GM19035 (cell line): ENCODE measurements at regions not wholly inside any gene's neighbourhood (a gene's known extent, or its start where the extent isn't known, plus 50 kb on each side); places are given as distances from the start of the nearest gene placed in this dataset.

Experiments
- ATAC-seq: cut with Tn5 transposase; IDR thresholded peaks from one replicate; pipeline ENCODE4 v1.9.1; 2021; ENCODE audit not compliant: unreplicated experiment

DNA sequence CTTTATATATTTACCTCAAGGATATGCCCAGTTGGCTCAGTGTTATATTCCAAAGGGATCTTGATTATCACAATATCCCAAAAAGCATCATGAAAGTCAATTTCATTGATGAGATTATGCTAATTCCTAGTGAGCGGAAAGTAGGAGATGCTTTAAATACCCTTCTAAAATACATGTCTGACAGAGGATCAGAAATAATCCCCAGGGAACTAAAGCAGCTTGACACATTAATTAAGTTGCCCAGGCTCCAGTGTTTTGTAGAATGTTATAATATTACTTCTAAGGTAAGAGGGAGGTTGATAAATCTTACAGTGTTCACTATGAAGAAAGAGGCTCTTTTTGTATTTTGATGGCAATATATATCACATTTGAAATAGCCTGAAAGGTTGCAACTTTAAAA is 767.5 kb upstream of the ROBO1 start:
- no peak for ATAC-seq

DNA sequence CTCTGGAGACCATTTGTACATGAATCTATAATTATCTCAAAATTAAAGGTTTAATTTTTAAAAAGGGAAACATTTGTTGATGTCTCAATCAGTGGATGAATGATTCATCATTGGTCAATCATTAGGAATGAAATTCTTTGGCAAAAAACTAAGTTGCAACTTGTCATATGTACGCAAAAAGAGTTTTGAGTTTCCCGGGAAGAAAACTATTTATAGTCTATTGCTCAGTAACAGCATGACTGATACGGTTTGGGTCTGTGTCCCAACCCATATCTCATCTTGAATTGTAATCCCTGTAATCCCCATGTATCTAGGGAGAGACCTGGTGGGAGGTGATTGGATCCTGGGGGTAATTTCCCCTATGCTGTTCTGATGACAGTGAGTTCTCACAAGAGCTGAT is 765.8 kb upstream of the ROBO1 start:
- no peak for ATAC-seq

DNA sequence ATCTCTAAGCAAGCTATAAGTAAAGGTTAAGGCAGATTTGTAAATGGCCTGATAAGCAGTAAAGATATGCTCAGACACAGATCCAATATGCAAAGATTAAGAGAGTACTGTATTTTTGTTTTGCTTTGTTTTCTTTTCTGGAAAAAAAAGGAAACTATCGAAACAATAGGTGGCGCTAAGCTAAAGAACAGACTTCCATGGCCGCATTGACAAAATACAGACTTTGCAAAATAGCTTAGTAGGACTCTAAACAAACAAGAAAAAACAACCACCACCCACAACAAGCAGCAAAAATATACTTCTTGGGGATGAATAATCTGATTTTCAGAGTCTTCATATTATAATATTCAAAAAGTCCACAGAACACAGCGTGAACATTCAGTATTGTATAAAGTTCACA is 758.4 kb upstream of the ROBO1 start:
- no peak for ATAC-seq

DNA sequence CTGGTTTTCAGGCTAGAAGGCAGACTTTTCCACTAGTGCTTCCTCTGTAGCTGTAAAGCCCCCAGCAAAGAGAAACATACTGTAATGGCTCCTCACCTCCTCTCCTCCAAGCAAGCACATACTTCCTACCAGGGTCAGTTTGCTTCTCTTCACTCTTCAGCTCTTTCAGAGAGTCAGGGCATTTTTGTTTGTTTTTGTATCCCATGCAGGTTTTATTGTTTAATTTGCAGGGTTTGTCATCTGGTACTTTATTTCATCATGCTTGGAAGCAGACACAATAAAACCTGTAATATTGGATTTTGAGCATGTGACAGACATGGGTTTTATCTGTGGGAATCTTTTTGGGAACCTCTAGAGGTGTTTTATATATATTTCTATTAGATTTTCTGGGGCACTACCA is 753.3 kb upstream of the ROBO1 start:
- ATAC-seq: no peak

DNA sequence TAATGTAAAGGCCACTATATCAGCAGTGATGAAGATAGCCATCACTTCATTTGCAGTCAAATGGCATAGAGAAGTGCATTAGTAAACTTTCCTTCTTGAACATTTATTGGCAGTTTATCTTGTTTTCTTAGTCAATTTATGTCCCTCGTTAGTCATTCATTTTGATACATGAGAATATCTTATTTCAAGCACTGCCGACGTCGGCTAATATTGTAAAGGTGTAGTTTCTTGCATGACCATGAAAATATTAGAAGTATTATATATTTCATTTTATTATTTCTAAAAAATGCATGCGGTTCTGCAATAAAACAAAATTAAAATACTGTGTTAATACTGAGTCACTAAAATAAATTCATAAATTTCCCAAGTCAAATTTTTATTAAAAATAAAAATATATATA is 751.6 kb upstream of the ROBO1 start:
- ATAC-seq: no peak

DNA sequence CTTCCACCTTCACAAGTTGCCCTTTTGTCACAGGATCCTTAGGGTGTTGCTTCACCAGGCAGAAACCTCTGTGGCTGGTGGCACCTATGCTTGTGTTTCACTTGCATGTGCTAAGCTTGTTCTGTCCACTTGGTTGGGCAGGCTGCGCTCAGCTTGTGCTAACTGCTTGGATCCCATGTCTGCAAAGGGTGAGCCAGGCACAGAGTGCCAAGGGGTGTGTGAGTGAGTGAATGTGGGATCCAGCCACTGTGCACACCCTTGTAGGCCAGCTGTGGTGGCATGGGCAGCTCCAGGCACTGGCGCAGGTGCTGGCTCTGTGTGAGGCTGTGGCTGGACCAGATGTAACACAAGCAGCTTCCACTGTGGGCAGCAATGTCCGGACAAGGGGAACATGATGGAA is 728.7 kb upstream of the ROBO1 start:
- no peak for ATAC-seq

DNA sequence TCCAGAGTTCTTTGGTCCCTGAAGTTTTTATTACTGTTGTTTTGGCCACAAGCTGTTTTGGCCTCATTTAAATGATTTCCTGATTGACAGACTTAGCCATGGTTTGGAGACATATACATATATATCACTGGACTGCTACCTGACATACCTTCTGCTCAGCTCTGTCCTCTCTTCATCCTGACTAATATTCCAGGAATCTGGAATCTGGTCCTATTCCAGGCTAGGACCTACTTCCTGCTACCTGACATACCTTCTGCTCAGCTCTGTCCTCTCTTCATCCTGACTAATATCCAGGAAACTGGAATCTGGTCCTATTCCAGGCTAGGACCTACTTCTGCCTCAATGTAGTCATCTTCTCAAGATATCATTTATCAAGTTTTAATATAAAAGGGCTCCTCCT is 724.4 kb upstream of the ROBO1 start:
- ATAC-seq: no peak

DNA sequence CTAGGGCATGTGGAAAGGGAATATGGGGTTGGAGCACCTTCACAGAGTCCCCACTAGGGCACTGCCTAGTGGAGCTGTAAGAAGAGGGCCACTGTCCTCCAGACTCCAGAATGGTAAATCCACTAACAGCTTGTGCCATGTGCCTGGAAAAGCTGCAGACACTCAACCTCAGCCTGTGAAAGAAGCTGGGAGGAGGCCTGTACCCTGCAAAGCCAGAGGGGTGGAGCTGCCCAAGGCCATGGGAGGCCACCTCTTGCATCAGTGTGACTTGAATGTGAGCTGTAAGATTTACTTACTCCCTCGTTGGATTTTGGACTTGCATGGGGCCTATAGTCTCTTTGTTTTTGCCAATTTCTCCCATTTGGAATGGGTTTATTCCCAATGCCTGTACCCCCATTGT is 705.2 kb upstream of the ROBO1 start:
- no peak for ATAC-seq

DNA sequence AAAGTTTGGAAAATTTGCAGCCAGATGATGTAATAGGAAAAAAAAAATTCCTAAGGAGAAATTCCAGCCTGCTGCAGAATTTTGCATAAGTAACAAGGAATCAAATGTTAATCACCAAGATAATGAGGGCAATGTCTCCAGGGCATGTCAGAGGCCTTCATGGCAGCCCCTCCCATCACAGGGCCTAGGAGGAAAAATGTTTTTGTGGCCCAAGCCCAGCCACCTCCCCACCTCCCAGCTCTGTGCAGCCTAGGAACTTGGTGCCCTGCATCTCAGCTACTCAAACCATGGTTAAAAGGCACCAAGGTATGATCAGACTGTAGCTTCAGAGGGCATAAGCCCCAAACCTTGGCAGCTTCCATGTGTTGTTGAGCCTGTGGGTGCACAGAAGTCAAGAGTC is 704.7 kb upstream of the ROBO1 start:
- ATAC-seq: no peak

DNA sequence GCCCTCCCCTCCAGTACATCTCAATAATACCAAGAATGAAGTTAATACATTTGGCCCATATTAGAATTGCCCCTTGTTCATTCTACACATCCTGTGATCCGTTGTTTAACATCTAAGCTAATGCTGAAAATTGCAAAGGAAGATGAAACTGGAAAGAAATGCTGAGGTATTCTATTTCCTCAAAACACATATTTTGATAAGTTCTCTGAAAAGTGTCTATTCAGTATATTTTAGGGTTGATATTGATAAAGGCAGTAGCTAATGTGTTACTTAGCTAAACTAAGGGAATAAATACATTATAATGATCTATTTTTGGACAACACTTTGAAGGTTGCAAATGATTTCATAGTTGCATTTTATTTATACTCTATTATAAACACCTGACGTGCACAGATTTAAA is 702.6 kb upstream of the ROBO1 start:
- no peak for ATAC-seq

DNA sequence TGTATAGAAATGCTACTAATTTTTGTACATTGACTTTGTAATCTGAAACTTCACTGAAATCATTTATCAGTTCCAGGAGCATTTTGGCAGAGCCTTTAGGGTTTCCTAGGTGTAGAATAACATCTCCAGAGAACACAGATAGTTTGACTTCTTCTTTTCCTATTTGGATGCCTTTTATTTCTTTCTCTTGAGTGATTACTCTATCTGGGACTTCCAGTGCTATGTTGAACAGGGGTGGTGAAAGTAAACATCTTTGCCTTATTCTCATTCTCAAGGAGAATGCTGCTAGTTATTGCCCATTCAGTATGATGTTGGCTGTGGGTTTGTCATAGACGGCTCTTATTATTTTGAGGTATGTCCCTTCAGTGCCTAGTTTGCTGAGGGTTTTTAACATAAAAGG is 697.9 kb upstream of the ROBO1 start:
- no peak for ATAC-seq

DNA sequence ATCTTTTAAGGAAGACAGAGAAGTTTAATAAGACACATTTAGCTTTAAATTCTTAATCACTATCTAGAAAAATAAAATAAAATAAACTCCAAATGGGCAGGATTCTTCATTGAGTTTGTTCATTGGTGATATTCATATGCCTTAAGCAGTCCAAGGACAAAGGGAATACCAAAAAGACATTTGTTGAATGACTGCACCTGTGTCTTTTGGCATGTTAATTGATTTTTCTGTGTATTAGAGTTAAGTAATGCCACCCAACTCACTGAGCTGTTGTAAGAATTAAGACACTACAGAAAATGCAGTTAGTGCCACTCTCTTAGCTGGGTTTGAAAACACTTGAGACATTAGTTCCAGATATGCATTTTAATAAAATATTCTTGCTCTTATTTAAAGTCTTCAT is 683.6 kb upstream of the ROBO1 start:
- no peak for ATAC-seq

DNA sequence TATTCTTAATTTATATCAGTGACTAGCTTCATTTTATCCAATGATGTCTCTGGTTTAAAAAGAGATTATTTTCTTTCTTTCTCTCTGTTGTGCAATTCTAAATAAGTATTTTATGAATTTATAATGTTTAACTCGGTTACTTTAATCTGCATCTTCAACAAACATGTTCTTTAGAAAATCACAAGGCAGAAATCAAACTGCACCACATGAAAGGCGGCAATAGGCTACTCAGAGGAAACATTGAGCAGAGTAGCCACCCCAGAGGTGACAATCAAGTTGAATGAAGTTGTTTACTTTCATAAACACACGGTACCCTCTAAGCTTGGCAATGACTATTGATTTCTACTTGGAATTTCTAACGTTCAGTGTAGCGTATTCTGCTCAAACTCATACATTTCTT is 677.8 kb upstream of the ROBO1 start:
- ATAC-seq: no peak

DNA sequence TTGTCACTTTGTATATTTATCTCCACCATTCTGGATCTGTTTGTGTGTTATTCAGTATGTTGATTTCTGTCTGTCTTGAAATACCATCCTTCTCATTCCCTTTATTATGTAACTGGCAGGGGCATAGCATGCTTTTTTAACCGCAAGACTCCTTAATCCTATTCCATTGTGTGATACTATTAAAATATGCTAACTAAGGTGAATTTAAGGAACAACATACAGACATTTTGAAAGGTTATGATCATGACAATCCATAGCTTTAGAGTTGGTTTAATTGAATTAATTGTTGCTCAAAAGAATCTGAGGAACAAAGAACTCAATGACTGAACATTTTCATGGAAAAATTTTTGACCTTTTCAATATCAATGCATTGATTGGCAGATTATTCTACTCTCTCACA is 677.3 kb upstream of the ROBO1 start:
- ATAC-seq: no peak

DNA sequence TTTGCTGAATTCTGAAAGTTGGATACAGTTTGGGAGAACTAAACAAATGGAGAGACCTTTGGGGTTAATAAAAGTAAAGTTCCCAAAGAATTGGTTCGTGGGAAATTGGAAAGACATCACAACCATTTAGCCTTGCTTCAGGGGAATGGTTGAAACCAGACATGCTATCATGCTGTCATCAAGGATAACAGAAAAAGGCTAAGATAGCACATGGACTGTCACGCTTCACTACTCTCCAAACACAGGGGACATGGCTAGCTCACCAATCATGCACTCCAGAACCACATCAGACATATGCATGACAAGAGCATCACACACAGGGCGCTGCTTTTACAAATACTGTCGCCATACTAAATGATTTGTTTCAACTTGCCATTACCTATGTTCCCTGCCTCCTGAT is 671.7 kb upstream of the ROBO1 start:
- ATAC-seq: no peak

DNA sequence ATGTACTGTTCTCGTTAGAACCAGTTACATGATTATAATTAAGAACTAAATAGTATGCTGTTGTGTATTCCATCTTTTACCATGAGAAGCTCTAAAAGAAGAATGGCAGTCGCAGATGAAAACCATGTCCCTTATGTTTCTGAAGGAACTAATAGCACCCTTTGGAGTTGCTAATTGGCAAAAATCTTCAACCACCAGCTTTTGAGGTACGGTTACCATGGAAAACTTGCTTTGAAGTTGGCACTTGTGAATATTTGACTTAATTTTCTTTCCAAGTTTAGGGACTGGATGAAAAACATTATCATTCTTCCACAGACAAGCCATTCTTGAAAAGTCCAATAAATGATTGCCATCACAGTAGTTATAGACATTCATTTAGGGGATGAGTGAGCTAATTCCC is 666.6 kb upstream of the ROBO1 start:
- no peak for ATAC-seq

DNA sequence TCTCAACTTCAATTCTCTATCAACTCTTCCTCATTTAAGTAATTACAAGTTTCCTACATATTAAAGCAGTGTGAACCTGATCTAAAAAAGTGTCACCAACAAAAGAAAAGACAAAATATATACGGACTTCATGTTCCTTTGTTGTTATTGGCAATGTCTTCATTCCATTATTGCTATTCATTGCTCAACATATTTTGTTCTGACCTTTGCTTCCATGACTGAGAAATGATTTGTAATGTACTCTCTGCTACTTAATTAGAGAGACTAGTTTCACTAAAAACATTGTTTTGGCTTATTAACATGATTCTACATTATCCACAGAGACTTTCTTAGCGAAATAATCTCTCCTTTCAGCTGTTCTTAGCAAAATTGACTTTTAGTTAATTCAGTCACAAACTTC is 657.2 kb upstream of the ROBO1 start:
- ATAC-seq: no peak

DNA sequence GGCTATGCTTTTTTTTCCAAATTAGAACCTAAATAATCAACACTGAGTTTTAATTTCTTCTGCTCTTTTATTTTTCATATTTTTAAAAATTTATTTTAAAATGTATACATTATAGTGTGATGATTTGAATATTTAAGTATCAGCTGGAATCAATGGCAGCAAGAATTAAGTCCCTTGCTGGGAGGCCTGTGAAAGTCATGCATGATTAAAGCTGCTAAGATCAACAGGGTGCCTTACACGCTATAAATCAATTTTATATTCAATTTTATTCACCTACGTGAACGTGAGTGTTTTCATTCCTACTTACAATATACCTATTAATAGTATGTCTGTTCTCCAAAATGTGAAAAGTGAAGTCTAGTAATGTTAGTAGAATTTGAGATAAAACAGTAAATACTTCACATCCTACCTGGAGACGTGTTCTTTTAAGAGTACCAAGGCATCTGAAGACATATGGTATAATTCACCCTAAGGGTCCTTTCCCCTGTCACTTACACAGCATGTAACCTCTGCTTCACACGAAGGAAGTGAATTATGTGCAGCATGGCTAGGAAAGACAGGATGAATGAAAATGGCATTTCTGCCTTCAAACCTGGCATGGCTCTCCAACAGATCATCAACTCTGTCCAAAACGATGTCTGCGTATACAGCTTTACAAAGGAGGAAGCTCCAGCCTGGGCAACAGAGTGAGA is 640.4 kb upstream of the ROBO1 start:
- ATAC-seq: no peak

DNA sequence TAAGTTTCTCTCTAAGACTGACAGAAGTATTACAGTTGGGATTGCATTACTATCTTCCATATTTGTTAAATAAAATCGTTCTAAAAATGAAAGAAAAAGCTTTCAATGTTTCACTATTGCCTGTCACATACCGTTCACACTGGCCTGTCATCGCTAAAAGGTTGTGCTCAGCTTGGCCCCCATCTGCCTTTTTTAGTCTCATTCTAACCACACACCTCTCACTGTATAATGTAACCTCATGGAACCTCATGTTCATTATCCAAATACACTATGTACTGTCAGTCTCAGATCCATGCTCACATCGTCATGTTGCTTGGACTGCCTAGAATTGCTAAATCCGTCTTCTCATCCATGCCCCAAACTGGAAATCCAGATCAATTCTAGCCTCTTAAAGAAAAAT is 637.8 kb upstream of the ROBO1 start:
- no peak for ATAC-seq

DNA sequence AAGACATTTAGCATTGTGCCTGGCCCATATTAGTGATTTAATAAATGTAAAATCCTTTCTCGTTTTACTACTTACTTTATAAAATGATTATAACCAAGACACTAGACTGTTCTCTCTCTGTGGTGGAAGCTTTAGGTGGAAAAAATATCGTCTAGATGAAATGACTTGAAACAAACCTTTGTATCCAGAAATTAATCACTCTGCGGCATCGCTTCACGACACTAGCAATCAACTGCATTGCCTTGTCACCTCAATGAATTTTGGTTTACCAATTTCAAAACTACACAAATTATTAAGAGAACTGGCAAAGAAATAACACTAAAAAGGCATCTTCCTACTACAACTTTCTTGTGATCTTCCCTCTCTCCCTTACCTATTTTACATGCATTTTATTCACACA is 627.2 kb upstream of the ROBO1 start:
- ATAC-seq: no peak

DNA sequence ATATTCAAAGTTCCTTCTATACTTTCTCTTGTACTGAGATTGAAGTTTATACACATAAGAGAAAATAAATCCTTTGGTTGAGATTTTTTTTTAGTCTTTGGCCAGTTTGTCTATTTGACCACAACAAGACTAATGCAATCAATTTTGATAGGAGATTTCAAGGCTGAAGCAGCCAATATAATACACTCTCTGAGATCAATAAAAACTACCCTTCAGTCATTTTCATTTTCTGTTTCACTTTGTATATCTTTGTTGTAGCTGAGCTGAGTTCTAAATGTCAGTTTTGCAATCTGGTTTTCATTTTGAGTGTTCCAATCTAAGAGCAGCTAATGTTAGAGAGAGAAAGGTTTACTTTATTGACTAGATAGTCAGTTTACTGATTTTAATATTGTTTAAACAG is 623.8 kb upstream of the ROBO1 start:
- ATAC-seq: no peak

DNA sequence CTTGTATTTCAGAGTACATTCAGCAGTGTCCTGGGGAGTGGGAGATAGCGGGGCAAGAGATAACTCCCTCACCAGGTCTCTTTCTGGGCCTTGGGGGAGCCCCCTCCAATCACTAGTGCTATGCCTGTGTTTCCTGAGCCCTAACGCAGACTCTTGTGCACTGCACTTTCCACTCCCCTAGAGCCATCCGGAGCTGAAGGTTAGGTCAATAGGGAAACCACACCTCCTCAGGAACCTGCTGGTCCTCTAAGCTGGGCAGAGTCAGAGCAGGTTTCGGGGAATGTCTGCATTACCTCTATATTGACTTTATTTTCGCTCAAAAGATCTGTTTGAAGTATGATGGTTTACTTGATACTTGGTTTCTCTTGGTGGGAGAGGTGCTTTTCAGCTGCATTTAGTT is 617.0 kb upstream of the ROBO1 start:
- ATAC-seq: no peak

DNA sequence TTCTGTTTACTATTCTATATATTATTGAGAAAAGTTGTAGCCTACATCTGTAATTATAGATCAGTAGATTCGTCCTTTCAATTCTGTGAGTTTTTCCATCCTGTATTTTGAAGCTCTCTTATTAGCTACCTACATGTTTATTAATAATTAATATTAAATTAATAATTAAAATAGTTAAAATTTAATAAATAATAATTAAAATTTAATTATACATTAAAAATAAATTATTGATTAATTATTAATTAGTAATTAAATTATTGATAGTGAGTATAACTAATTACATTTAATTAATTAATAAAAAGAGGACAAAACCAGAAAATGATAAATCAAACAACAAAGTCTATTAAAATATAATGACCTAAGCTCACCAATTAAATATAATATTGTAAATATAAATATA is 606.6 kb upstream of the ROBO1 start:
- ATAC-seq: no peak

DNA sequence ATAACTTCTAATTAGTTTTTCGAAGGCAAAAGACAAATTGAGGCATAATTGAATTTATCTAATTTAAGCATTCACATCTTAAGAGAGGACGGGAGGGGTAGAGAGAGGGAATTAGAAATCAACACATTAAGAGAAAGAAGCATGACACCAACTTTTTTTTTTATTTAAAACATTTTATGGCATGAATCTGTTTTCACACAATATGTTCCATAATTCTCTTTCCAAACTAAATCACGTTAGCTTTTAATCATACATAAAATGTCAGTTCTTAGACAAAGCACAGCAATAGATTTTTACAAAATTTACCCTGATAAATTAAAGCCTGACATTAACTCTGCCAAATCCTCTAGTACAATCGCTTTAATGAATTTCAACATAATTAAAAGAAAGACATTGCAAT is 600.8 kb upstream of the ROBO1 start:
- ATAC-seq: no peak
